GM18508 (cell line): ENCODE measurements at regions not wholly inside any gene's neighbourhood (a gene's known extent, or its start where the extent isn't known, plus 50 kb on each side); places are given as distances from the start of the nearest gene placed in this dataset.

Source experiments
- ATAC-seq: cut with Tn5 transposase; IDR thresholded peaks from one replicate; pipeline ENCODE4 v1.9.1; 2021; ENCODE audit warnings: moderate number of reproducible peaks; ENCODE audit not compliant: insufficient read depth, unreplicated experiment

DNA sequence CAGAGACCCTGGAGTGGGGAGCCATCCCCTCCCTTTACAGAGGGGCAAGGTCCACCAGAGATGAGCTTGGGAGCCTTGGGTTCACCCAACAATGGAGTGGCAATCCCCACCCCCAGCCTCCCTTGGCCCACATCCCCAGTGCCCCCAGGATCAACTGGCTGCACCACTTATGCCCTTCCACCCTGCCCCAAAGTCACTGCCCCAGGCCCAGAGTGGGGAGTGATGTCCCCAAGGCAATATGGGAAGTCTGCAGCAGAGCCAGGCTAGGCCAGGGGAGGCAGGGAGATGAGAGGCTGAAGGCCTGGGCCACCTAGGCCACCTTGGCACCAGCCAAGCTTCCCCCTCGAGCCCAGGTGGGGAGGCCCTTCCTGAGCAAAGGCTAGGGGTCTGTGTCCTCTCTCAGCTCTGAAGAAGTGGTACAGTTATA lies 145.5 kb downstream of the SMAD6 start:
- ATAC-seq, result no peak

DNA sequence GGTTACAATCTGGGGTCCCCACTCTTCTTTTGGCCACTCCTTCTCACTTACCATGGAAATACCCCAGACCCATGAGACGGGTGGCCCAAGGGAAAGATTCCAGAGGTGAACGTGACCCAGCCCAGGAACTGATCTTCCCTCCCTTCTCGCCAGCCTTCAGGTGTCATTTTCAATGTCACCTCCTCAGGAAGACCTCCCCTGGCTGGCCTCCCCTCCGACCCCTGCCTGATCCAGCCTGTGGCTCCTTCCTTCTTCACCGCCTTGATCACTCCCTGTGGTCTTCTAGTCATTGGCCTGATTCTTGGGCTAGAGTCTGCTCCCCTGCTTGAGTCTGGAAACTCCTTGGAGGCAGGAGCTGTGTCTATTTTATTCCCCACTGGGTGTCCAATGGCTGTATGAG lies 146.1 kb downstream of the SMAD6 start:
- no peak for ATAC-seq

- no peak for ATAC-seq
Observed at GRCh38 chr15:66848686-66849392, 146.8 kb downstream of the SMAD6 start.

DNA sequence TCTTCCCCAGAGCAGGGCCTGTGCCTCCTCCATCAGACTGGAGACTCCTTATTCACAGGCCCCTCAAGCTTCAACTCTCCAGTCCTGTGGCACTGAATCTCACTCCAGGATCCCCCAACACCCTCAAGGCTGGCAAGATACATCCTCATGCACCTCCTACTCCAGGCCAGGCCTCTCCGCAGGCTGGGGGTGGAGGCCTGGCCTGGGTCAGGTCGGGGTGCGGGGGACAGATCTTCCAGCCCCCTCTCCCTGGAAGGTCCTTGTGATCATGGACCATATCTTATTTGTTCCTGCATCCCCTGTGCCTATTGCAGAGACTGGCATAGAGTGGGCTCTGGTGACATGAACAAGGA lies 147.3 kb downstream of the SMAD6 start:
- ATAC-seq, result no peak

- no peak for ATAC-seq
Observed at GRCh38 chr15:66849746-66850077, 147.7 kb downstream of the SMAD6 start.

DNA sequence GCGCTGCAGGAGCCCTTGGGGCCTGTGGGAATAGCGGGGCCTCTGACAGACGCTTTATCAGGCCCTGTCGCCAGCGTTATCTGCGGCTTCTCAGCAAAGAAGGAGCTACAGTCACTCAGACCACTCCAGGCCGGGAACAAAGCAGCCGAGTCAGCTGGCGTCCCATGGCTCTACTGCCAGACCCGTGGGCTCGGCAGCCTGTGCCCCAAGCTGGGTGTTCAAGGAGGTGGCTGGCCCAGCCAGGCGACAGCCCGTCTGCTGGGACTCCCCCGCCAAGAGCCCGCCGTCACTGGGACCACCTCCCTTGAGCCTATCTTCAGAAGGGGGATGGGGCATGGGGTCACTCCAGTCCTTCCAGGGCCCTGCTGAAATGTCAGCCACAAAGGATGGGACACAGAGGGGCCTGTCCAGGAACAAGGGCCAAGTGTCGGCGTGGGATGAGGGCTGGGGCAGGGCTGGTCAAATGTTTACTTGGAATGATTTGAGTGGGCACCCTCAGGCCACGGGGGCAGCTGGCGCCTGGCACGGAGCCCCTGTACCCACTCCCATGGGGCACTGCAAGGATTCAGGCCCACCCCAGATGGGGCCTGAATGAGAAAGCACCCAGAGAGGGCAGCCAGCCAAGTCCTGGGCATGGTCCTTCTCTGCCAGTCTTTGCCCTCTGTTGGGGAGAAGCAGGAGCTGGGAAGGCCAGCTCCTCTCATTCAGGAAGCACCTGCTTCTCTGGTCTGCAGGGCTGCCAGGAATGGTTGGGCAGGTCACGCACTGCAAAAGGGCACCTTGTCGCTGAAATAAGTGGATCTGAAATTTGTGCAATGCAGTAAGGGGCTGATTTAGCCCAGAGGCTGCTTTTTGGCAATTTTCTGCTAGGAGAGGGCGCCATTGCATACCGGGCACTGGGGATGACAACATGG lies 148.3 kb downstream of the SMAD6 start:
- no peak for ATAC-seq

DNA sequence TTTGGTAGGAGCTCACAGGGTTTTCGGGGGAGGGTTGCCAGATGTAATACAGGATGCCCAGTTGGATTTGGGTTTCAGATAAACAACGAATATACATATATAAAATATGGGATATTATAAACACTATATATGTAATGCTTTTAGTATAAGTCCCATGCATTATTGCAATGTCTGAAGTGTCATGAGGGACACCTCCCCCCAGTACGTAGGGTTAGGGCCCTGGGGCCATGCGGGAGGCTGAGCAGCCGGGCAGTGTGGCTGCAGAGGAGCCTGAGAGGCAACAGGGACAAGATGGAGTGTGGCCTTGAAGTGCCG lies 148.9 kb downstream of the SMAD6 start:
- ATAC-seq, result no peak

- no peak for ATAC-seq
Observed at GRCh38 chr15:66851311-66852063, 149.5 kb downstream of the SMAD6 start.

DNA sequence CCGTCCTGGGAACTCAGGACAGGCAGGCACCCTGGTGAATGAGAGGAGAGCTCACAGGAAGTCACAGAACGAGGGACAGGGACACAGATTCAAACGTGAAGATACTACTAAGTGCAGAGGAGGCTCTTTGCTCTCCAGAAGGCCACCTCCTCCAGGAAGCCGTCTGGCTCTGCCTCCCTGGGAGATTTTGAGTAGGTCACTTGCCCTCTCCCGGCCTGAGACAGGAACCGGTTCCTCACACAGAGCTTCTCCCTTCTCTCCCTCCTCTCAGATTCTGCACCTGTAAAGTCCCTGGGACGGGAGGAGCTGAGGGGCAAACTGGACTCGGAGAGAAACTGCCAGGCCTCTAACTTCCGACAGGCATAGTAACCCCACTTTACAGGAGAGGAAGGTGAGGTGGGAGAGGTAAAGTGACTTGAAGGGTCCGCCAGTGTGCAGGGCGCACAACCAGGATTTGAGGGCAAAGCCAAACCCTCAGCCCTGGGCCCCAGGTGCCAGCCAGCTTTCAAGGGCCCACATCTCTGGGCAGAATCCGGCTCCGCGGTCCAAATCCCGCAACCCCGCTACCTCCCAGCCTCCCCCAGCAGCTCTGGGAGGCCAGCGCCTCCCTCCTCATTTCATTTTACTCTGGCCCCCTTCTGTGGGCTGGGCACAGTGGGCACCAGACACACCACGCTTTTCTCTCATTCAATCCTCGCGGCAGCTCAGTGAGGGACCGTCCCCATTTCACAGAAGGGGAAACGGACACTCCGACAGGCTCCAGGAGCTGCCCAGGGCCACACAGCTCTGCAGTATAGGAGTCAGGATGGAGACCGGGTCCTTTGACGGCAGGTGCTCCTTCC lies 150.2 kb downstream of the SMAD6 start:
- ATAC-seq, result no peak

GRCh38 chr15:66854012-66854965 lies 152.3 kb downstream of the SMAD6 start:
- ATAC-seq, result no peak

DNA sequence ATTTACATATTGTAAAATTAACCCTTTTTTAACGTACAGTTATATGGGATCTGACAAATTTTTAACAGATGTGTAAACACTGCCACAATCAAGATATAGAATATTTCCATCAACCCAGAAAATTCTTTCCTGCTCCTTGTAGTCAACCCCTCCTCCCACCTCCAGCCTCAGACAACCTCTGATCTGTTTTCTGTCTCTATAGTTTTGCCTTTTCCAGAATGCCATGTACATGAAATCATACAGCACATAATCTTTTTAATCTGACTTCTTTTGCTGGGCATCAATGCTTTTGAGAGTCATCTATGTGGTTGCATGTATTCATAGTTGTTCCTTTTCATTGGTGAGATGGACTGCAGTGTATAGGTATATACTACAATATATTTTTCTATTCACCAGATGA lies 153.0 kb downstream of the SMAD6 start:
- ATAC-seq, result no peak

- no peak for ATAC-seq
Observed at GRCh38 chr15:66857694-66858093, 155.7 kb downstream of the SMAD6 start.

DNA sequence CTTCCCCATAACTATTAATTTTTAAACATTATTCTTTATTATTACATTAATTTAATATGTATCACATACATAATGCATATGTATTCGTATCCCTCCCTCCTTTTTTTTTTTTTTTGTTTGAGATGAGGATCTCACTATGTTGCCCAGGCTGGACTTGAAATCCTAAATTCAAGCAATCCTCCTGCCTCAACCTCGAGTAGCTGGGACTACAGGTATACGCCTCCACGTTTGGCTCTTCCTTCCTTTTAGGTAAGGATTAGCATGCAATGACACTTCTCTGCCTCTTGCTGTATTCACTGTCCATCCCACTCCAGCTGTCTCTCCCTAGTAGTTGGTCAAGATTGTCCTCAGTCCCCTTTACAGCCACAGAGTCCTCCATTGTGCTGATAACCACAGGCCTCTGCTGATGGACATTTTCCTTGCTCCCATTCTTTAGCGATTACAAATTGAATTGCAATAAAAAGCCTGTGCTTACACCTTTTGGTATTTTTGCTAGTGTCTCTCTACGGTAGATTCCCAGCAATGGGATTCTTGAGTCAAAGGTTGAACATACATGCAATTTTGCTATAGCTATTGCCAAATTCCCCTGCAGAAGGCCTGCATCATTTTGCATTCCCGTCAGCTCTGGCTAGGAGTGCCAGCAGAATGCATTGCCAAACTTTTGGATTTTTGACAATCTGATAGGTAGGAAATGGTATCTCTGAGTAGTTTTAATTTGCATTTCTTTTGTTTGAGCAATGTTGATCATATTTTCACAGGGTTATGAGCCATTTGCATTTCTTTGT lies 156.6 kb downstream of the SMAD6 start:
- ATAC-seq, result no peak

DNA sequence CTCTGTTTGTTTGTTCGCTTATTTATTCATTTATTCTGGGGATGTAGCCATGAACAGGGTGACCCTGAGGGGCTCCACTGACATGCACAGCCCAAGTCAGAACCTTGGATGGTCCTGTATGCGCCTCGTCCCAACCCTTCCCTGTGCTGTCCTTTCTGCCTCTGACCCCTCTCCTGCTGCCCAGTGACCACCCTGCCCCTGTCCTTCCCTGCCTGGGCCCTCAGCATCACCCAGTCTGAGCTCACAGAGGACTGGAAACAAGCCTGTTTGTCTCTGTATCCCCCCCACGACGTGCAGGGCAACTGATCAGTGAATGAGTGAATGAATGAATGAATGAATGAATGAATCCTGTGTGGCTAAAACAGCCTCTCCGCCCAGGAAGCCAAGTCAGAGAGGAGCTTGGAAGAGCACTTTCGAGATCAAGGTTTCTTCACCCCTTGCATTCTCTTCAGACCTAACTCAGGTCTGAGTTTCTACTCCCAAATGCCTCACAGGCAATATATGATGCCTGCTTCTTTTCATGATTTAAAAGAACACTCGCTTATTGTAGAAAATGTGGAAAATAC lies 157.7 kb downstream of the SMAD6 start:
- no peak for ATAC-seq

DNA sequence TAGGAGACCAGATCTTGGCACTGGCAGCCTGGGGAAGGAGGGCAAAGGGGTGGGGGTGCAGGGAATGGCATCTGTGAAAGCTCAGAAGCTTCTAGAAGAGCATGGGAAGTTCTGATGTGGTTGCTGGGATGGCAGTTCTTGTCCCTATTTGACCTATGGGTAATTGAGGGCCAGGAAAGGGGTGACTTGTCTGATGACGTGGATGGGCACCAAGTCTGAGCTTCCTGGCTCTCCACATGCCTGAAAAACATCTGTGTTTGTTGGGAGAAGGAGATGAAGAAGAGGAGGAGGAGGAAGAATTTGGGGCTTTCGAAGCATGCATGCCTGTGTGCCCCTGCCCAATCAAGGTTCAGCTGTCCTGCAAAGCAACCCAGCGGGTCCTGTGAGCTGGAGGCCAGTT lies 158.8 kb downstream of the SMAD6 start:
- ATAC-seq, result no peak

DNA sequence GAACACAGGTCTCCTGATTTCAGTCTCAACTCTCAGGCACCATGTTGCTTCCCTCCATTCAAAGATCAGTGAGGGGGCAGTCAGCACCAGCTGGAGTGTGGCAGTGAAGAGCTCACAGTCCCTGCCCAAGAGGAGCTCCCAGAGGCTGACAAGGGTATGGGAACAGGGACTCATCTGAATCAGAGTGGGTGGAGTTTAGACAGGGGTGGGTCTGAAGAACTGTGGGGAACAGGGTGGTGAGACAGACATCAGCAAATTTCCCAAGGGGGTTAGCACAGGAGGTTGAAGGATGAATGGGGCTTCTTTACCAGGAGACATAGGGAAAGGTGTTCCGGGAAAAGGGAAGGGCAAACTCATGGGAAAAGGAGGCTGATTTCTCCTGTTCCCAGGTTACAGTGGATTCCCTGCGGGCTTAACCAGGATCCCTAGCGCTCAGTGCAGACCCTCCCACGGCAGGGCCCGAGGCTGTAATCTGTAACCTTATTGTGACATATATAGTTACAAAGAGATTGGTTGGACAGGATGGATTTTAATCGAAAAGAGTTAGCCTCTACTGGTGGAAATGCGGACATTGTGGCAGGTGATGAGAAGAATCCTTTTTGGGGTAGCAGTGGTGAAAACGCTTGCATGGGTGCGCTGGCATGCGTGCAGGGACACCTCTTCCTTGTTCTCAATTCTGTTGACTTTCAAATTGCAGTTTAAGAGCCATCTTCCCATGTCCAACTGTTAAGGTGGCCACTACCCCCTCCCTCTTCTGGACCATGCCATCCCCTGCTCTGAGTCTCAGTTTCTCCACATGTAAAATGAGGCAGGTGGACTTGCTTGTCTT lies 160.3 kb downstream of the SMAD6 start:
- no peak for ATAC-seq

DNA sequence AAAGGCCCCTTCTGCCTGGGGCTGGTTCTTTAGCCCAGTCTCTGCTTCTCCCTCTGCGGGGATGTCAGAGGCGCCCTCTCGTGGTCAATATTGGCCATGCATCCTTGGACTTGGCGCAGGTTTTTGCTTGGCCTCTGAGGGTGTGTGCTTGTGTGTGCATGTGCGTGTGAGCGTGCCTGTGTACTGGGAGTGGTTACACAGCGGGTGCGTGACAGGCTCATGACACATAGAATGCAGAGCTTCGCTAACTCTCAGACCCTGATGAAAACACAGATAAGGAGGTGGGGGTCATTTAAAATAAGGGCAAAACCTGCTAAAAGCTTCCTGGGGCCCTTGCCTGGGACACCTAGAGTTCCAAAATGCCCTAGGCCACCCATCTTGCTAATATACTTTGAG lies 160.9 kb downstream of the SMAD6 start:
- no peak for ATAC-seq
